Small intestine (tissue), 7 donors: ENCODE measurements at regions not wholly inside any gene's neighbourhood (a gene's known extent, or its start where the extent isn't known, plus 50 kb on each side); places are given as distances from the start of the nearest gene placed in this dataset.
"Not testable (repeated sequence)": the region's sequence is repeated elsewhere in the genome, so short reads cannot be mapped to it uniquely, and the experiment has no call there.

Source experiments
- DNase-seq, 2 donors: peaks; one replicate each; pipeline versions ENCODE4 v3.0.0 to v3.0.0-alpha.2; 2013
- FAIRE-seq: peaks from 2 replicates; lab custom pipeline; 2012; peaks lifted over from hg19 to GRCh38; lab: Jason Lieb, UNC
- H3K27ac ChIP-seq, 3 donors: one replicate each; pipeline ENCODE4 v1.5.1; 2013; ENCODE audit warnings: low read length in 2 of 3, mild to moderate bottlenecking in 2 of 3, control low read depth in 1 of 3, inconsistent platforms in 1 of 3, low read depth in 1 of 3, moderate library complexity in 1 of 3
- H3K27me3 ChIP-seq, 3 donors: one replicate each; pipeline ENCODE4 v1.6.1; 2013; ENCODE audit warnings: low read length in 3 of 3, inconsistent platforms in 1 of 3; ENCODE audit not compliant: control insufficient read depth in 3 of 3, insufficient read depth in 3 of 3
- H3K36me3 ChIP-seq, 3 donors: one replicate each; pipeline ENCODE4 v1.6.1; 2013; ENCODE audit warnings: low read length in 3 of 3, inconsistent platforms in 1 of 3, low read depth in 1 of 3, mild to moderate bottlenecking in 1 of 3, moderate library complexity in 1 of 3; ENCODE audit not compliant: control insufficient read depth in 3 of 3, insufficient read depth in 2 of 3
- H3K4me1 ChIP-seq, 3 donors: one replicate each; pipeline ENCODE4 v1.6.1; 2013; ENCODE audit warnings: low read length in 2 of 3, inconsistent platforms in 1 of 3, low read depth in 1 of 3, mild to moderate bottlenecking in 1 of 3, moderate library complexity in 1 of 3; ENCODE audit not compliant: control insufficient read depth in 3 of 3, insufficient read depth in 2 of 3
- H3K4me3 ChIP-seq, 3 donors: one replicate each; pipeline ENCODE4 v1.5.1; 2013; ENCODE audit warnings: low read length in 3 of 3, control low read depth in 1 of 3, inconsistent platforms in 1 of 3, low read depth in 1 of 3, mild to moderate bottlenecking in 1 of 3, moderate library complexity in 1 of 3
- H3K9me3 ChIP-seq, 2 donors: one replicate each; pipeline ENCODE4 v1.6.1; 2013; ENCODE audit warnings: low read depth in 1 of 2, low read length in 1 of 2; ENCODE audit not compliant: control insufficient read depth in 2 of 2, insufficient read depth in 1 of 2
- WGBS, 3 donors: extraction: QIAGEN DNeasy Blood & Tissue Kit; methylation state at CpG; one replicate each; pipeline ENCODE4 v1.1.7; 2013; 5-methylcytosine and 5-hydroxymethylcytosine counted together
- donor health status: healthy with polysubstance abuse.
- donor health status: control.
- donor health status: control.
- donor health status: Bipolar disorder and iron deficiency.
- donor health status: healthy.

DNA sequence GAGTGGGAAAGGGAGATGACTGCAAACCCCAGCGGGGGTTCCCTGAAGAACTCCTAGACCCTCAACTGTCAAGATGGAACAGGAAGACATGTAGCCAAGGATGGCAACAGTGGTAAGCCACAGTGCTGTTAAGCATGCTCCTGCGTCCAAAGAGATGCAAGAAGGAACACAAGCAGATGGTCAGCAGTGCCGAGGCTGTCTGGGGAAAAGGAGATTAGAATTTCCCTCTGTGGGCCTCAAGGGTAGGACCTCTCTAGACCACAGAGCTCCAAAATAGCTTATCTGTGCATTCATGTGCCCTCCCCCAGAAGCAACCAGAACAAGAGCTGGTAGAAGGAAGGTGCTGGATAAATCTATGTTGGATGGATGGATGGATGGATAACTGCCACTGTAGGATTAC lies 82.0 kb upstream of the CPEB2 start:
- no peaks in the 10 kb centered on the region for H3K27me3 ChIP-seq
- FAIRE-seq (no peak), DNase-seq (no peak)
- H3K4me3 ChIP-seq, result no peak overlapping the region
- no peak overlapping the region for H3K27ac ChIP-seq
- no peaks in the 10 kb centered on the region for H3K4me1 ChIP-seq
- WGBS, 3 donors, result 65 to 83% (median 68%) methylated on average over 3 of the region's 3 CpGs
- no peaks in the 10 kb centered on the region for H3K36me3 ChIP-seq
- H3K9me3 ChIP-seq, result no peaks in the 10 kb centered on the region

- Histone ChIP-seq H3K9me3 (no peaks in the 10 kb centered on the region), H3K4me1 (no peaks in the 10 kb centered on the region), H3K27ac (no peak overlapping the region), H3K36me3 (no peaks in the 10 kb centered on the region), H3K4me3 (no peak overlapping the region), H3K27me3 (no peaks in the 10 kb centered on the region)
- no peak for FAIRE-seq
- WGBS, 3 donors, result 94 to 98% (median 97%) methylated on average over 3 of the region's 3 CpGs
- DNase-seq, result peak in 1 of 2 donors; percentile 6
Measured at GRCh38 chr4:14920759-14921320, 81.4 kb upstream of the CPEB2 start.

DNA sequence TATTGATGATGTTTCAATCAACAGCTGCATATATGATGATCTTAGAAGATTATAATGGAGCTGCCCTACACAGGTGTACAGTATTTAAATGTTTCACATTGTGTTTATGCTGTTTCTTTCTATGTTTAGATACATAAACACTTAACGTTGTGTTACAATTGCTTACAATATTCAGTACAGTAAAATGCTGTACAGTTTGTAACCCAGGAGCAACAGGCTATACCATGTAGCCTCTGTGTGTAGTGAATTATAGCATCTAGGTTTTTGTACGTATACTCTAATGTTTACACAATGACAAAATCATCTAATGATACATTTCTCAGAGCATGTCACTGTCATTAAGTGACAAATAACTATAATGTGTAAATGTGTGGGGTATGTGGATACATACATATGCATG lies 80.5 kb upstream of the CPEB2 start:
- not testable (repeated sequence) for H3K9me3 ChIP-seq, H3K4me3 ChIP-seq, H3K36me3 ChIP-seq, H3K27ac ChIP-seq, H3K27me3 ChIP-seq, DNase-seq, FAIRE-seq, H3K4me1 ChIP-seq
- WGBS, 3 donors, result 71 to 77% (median 76%) methylated on average over 2 of the region's 2 CpGs

- FAIRE-seq, result no peak
- H3K4me1 ChIP-seq, result no peaks in the 10 kb centered on the region
- no peaks in the 10 kb centered on the region for H3K36me3 ChIP-seq
- no peaks in the 10 kb centered on the region for H3K27me3 ChIP-seq
- no peak overlapping the region for H3K27ac ChIP-seq
- no peaks in the 10 kb centered on the region for H3K9me3 ChIP-seq
- no peak for DNase-seq
- 73 to 81% (median 75%) methylated on average over 3 of the region's 3 CpGs for WGBS, 3 donors
- H3K4me3 ChIP-seq, result no peak overlapping the region
Measured at GRCh38 chr4:14924076-14924811, 78.0 kb upstream of the CPEB2 start.

DNA sequence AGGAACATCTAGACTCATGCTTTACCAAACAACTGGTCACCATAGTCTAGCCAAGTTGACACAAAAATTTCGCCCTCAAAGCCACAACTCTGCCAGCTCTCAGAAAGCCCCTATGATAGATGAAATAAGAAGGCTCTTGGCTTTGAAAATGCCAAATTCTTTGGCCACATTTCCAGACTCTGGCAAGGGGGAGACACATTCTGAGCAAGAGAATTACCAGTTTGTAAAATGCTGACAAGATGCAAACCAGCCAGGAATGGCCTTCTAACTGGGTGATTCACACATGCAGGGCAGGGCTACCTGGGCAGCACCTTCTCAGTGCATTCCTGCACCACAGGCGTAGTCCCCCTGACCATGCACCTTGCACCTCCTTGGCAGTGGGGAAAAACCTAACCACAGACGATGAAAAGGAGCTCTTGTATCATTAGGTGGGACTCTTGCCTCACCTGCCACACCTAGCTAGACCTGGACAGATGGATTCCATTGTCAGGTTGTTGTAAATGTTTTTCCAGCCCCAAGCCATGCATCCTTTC lies 77.4 kb upstream of the CPEB2 start:
- Histone ChIP-seq H3K9me3 (no peaks in the 10 kb centered on the region), H3K27ac (no peak overlapping the region), H3K27me3 (no peaks in the 10 kb centered on the region), H3K4me1 (no peaks in the 10 kb centered on the region), H3K36me3 (no peaks in the 10 kb centered on the region), H3K4me3 (no peak overlapping the region)
- FAIRE-seq (no peak), DNase-seq (no peak)
- 66 to 79% (median 75%) methylated on average over 3 of the region's 3 CpGs for WGBS, 3 donors

GRCh38 chr4:14925471-14925870 lies 76.8 kb upstream of the CPEB2 start:
- H3K27me3 ChIP-seq, result no peaks in the 10 kb centered on the region
- 75 to 83% (median 75%) methylated on average over 5 of the region's 5 CpGs for WGBS, 3 donors
- H3K4me3 ChIP-seq, result no peak overlapping the region
- no peaks in the 10 kb centered on the region for H3K36me3 ChIP-seq
- H3K27ac ChIP-seq, result no peak overlapping the region
- FAIRE-seq, result no peak
- no peaks in the 10 kb centered on the region for H3K9me3 ChIP-seq
- no peak for DNase-seq
- H3K4me1 ChIP-seq, result no peaks in the 10 kb centered on the region

DNA sequence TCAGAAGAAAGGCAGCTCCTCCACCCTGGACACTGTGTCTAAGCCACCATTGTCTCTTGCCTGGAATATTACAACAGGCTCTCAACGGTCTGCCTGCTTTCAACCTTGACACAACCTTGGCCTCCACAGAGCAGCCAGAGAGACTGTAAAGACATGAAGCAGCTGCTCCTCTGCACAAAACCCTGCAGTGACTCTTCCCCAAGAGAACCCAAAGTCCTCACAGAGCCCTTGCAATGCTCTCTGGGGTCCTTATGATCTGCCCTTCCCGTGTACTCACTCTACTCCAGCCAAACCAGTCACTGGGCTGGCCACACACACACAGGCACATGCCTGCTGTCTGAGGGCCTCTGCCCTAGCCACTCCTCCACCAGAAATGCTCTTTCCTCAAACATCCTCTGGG lies 75.9 kb upstream of the CPEB2 start:
- H3K27me3 ChIP-seq, result no peaks in the 10 kb centered on the region
- 64 to 66% (median 65%) methylated on average over 2 of the region's 2 CpGs for WGBS, 3 donors
- FAIRE-seq, result no peak

GRCh38 chr4:14928035-14928434 lies 74.2 kb upstream of the CPEB2 start:
- no peaks in the 10 kb centered on the region for H3K9me3 ChIP-seq
- H3K4me1 ChIP-seq, result no peaks in the 10 kb centered on the region
- 81 to 91% (median 91%) methylated on average over 1 of the region's 1 CpG for WGBS, 3 donors
- FAIRE-seq (no peak), DNase-seq (no peak)
- no peak overlapping the region for H3K4me3 ChIP-seq
- H3K27me3 ChIP-seq, result no peaks in the 10 kb centered on the region
- H3K36me3 ChIP-seq, result no peaks in the 10 kb centered on the region
- H3K27ac ChIP-seq, result no peak overlapping the region

More for the DNA sequence above, 75.9 kb upstream of the CPEB2 start:
- Histone ChIP-seq H3K27ac (no peak overlapping the region), H3K36me3 (no peaks in the 10 kb centered on the region), H3K4me3 (no peak overlapping the region), H3K9me3 (no peaks in the 10 kb centered on the region), H3K4me1 (no peaks in the 10 kb centered on the region)
- no peak for DNase-seq
